ENCODE measurements at regions not wholly inside any gene's neighbourhood (a gene's known extent, or its start where the extent isn't known, plus 50 kb on each side); places are given as distances from the start of the nearest gene placed in this dataset.

- TF ChIP-seq CTCF (IDR thresholded peaks at IDR 0.05), result no peak
- TF ChIP-seq POLR2AphosphoS5 (IDR thresholded peaks at IDR 0.05), result no peak
- TF ChIP-seq POLR2A (IDR thresholded peaks at IDR 0.05), result no peak
- no peak for TF ChIP-seq EP300 (IDR thresholded peaks at IDR 0.05)
Measured at GRCh38 chr5:173736923-173737412, 120.5 kb upstream of the BOD1 start.

Data from upper lobe of left lung (tissue), 4 donors.